GM21526 (cell line): ENCODE measurements at regions not wholly inside any gene's neighbourhood (a gene's known extent, or its start where the extent isn't known, plus 50 kb on each side); places are given as distances from the start of the nearest gene placed in this dataset.

Source experiments
- ATAC-seq: cut with Tn5 transposase; IDR thresholded peaks from one replicate; pipeline ENCODE4 v1.9.1; 2021; ENCODE audit warnings: moderate library complexity; ENCODE audit not compliant: unreplicated experiment, low FRiP score

DNA sequence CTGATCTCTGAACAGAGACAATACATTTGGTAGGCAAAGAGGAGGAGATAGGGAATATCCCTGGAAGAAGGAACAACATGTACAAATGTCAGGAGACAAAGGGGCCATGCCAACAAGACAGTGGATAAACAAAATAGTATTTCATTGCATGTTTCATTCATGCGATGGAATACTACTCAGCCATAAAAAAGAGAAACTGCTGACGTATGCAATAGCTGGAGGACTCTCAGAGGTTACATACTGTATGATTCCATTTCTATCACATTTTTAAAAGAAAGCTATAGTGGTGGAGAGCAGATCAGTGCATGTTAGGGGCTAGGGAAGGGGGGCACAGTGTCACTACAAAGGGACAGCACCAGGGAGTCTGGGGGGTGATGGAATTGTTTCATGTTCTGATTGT lies 572.9 kb upstream of the CADM1 start:
- ATAC-seq, result no peak

GRCh38 chr11:116073854-116074837 lies 569.9 kb upstream of the CADM1 start:
- peak; percentile 90 for ATAC-seq

DNA sequence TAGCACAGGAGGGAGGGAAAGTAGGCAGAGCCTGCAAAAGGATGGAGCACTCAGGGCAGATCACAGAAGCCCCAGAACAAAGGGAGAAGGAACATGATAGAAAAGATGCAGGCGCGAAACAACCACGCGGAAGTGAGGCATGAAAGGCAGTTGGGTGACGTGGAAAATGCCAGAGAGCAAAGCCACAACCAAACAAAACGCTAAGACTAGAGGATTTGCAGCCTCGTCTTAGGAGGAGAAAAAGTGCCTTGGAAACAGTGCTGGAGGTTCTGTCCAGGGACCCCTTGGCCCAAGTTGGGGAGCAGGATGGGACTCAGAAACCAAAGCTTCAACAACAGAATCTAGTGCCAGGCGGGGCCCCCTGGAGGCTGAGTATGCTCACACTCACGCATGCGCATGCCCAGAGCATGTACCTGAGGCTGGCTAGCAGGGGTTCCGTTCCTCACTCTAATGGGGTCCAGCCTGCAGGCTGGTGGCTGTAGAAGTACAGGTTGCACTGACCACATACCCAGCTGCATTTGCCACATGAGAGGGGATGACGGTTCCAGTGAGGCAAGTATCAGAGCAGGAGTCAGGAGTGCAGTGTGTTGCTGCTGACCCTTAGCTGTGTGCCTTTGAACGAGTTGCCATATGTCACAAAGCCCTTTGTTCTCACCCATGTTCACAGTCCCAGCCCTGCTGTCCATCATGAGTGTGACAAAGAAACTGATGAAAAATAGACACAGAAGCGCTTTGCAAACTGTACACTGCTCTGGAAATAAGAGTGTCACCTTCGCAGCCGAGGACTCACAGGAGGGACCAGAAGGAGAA lies 568.6 kb upstream of the CADM1 start:
- ATAC-seq, result no peak

DNA sequence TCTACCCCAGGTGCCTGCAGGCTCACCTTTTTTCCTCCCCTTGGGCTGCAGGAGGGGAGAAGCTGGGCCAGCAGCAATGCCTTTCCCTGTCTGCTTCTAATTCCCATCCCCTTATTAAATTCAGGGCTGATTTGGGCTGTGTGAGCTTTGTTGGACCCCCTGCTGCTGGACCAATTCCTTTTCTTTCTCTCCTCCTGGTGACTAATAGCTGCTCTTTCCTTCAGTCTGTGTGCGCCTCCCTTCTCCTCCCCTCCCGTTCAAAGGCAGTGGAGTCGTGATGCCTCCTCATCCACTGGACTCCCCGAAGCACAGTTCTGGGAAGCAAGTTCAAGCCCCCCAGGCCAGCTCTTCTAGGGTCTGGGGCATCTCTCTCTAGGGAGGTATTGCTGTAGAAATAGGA lies 567.9 kb upstream of the CADM1 start:
- ATAC-seq, result no peak

DNA sequence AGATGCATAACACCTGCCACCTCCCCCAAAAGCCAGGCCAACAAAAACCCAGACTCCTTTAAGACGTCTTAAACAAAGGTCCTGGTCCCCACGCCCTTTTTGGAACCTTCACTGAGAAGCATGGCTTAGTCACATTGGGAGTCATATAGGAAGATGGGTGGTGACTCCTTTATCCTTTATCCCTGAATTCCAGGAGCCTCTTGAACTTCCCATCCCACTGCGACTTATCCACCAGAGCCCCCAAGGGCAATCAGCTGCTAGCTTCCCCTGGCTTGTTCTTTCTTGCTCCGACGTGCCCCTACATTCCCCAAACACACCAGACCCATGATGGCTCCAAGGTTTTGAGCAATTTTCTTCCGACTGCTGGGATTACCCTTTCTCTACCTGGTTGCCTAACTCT lies 567.0 kb upstream of the CADM1 start:
- ATAC-seq, result no peak

GRCh38 chr11:116070520-116070919 lies 566.3 kb upstream of the CADM1 start:
- ATAC-seq, result no peak

- no peak for ATAC-seq
Measured at GRCh38 chr11:116066777-116067176, 562.6 kb upstream of the CADM1 start.

DNA sequence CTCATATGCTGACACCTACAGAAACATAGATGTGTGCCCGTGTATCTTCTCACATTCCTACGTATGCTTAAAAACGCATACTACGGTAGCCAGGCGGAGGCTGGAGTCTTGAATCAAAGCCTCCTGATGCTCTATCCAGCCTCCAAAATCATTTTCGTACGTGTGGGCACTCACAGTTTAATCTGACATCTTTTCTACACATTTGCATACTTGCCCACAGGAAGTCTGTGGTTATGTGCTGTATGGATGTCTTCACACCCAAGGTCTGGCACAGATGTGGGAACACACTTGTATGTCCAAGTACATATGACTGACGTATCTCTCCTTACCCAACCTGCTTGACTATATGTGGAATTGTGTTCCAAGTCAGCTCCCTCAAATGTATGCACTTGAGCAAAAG lies 561.8 kb upstream of the CADM1 start:
- ATAC-seq, result no peak

DNA sequence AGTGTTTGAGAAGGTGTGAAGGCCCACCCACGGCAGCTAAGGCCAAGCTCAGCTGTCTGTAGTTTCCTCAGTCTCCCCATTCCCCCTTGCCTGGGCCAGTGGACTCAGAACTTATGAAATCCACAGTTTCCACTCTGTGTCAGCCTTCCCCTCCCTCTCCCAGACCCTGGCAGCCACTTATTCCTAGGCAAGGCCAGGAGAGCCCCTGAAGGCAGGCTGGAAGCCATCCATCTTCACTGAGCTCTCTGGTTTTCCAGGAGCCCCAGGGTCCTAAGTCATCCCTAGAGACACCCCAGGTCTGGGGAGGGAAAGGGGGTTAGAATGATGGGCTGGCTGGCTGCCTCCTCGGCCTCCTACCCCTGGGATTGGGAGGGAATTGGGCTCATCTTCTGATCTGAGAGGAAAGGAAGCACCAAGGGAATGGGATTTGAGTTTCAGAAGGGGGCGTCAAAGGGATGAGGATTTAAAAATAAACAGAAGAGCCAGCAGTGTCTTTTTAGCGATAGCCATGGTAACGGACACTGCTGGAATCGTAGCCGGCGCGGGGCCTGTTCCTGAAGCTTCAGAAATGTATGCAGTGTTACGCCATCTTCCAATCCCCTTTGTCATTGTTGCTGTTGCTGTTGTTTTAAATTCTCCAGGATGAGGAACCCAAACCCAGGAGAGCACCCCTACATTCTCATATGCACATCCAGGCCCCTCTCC lies 561.1 kb upstream of the CADM1 start:
- no peak for ATAC-seq

- no peak for ATAC-seq
Measured at GRCh38 chr11:116062490-116063171, 558.4 kb upstream of the CADM1 start.

DNA sequence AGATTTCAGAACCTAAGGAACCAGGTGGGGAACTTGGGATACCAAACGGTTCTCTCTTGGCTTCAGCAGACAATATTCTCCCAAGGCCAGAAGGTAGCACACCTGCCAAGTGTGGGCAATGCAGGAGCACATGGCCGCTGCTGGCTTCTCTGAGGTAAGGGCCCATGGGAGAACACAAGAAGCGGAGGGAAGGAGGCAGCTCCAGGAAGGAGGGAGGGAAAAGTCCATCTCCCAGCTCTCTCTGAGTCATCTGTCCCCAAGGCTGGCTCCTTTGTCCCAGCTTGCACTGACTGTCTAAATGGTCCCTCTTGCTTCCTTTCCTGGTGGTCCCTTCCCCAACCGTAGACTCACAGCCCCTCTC lies 557.9 kb upstream of the CADM1 start:
- ATAC-seq, result no peak

DNA sequence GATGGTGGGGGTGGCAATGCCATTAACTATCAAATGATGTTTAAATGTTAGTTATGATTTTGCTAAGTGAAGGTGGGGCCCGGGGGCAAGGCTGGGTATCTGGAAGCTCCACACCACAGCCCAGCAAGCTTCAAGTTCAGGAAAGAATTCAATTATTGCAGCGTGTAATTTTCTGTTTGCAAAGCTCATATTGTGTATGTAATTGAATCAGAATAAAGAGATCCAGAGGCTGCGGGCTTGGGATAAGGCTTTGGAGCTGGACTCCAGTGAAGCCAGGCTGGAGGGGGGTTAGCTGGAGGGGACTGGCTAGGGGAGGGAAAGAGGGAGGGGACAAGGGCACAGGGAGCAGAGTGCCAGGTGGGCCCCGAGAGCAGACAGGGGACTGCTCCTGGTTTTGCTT lies 557.1 kb upstream of the CADM1 start:
- no peak for ATAC-seq

GRCh38 chr11:116059919-116060318 lies 555.7 kb upstream of the CADM1 start:
- no peak for ATAC-seq

DNA sequence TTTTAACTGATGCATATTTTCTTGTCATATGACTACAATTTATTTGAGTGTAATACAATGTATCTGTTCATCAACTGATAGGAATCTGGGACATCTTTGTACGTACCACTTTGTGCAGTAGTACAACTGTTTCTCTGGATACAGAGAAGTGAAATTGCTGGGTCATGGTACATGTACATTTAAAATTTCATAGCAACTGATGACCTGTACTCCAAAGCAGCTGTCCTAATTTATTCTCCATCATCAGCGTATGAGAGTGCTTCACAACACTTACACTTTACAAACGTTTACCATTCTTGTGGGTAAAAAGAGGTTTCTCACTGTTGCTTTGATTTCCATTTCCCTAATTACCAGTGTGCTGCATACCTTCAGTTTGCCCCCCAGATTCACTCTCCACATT lies 552.8 kb upstream of the CADM1 start:
- ATAC-seq, result no peak

DNA sequence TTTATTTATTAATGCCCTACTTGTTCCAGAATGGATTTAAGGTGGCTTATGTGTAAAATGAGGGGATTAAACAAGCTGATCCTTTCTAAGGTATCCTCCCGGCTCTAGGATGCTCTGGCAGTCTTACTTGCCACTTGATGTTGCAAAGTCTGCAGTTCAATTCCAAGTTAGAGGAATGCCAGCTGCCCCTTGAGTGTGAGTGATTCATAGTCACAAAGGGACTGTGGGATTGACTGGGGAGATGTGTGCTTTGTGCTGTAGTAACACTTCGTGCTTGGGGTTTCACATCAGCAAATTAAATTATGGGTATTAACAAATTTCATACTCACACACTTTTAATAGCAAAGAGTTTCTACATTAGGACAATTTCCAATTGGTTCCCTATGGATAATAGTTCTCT lies 550.8 kb upstream of the CADM1 start:
- no peak for ATAC-seq

DNA sequence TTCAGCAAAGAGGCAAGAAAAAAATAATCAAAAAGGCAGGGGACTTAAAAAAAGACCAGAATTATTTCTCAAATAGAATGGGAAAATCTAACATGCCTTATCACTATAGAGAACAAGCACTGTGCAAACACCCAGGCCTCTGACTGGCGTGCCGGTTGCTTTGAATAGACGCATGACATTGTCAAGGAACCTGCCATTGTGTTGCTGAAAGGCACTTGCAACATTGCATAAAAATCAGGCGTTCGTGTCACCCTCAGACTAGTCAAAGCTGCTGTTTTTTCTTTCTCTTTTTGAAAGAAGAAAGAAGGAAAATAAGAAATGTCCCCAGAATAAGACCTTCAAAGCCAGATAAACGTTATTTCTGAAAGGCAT lies 549.3 kb upstream of the CADM1 start:
- no peak for ATAC-seq

DNA sequence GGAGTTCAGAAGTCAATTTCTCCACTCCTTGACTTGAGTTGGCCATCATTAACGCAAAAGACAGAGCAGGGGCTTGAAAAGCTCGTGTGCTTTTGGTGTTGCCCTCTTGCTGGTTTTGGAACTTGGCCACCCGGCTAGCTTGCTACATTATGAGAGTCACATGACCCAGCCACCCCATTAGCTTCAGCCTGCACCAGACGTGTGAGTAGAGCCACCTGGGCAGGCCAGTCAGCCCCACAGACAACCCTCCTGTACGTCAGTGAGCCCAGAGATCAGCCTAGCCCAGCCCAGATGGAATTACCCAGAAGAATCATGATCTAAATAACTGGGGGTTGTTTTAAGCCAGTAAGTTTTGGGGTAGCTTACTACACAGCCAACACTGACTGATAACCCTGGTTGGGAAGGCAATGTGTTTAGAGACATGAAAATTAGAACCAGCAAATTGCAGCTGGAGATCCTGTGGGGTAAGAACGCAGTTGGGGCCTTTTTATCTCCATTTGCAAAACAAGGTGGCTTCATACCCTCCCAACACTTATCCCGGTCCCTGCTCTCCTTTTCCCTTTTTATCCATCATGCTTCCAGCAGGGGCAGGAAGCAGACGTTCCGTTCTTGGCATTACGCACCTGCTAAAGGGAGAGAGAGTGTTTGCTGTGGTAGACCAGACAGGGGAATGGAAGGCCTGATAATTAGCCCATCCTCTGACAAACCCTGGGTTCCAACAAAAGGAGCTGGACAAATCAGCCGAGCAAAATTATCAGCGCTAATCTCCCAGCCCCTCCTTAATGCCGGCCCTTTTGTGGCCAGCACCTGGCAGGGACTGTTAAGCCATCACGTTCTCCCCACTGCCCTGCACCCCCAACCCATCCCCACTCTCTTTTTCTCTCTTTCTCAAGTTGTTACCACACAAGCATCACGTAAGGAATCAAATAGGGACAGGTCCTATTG lies 548.7 kb upstream of the CADM1 start:
- ATAC-seq, result no peak

DNA sequence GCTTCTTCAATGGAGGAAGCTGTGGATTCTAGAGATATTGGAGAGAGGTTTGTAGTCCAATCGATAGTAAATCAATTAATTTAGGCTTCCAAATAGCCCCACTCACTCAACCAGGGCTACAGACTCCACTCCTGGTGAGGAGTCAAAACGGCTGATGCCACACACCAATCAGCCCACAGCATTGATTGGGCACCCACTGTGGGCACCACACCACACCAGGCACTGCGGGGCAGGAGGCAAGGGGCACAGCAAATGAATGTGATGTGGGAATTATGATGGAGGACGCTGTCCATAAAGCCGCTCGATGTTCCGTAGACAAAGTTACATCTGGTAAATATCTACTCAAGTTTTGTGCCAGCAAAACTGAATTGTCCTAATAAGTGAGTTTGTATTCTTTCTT lies 547.3 kb upstream of the CADM1 start:
- ATAC-seq, result no peak

DNA sequence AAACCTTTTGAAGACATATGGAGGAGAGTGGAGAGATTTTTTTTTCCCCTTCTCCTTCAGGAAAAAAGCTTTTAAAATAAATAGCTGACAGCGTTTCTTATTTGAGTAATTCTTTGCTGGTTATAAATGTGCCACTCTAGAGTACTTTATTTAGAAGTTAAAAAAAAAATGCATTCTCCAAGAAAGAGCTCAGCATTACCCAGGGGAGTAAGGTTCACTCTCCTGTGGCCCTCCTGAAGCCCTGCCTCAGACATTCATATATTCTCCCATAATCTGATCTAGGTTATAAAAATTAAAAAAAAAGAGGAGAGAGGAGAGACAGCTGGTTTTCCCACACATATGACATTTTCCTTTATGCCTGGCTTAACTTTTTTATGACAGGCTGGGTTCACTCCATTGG lies 545.2 kb upstream of the CADM1 start:
- ATAC-seq, result no peak

- no peak for ATAC-seq
Measured at GRCh38 chr11:116046127-116046526, 541.9 kb upstream of the CADM1 start.
